ENCODE measurements at regions not wholly inside any gene's neighbourhood (a gene's known extent, or its start where the extent isn't known, plus 50 kb on each side); places are given as distances from the start of the nearest gene placed in this dataset.

GRCh38 chr4:64014647-64015046, 394.6 kb downstream of the TECRL start (continued):
- TF ChIP-seq, protein P1, sequence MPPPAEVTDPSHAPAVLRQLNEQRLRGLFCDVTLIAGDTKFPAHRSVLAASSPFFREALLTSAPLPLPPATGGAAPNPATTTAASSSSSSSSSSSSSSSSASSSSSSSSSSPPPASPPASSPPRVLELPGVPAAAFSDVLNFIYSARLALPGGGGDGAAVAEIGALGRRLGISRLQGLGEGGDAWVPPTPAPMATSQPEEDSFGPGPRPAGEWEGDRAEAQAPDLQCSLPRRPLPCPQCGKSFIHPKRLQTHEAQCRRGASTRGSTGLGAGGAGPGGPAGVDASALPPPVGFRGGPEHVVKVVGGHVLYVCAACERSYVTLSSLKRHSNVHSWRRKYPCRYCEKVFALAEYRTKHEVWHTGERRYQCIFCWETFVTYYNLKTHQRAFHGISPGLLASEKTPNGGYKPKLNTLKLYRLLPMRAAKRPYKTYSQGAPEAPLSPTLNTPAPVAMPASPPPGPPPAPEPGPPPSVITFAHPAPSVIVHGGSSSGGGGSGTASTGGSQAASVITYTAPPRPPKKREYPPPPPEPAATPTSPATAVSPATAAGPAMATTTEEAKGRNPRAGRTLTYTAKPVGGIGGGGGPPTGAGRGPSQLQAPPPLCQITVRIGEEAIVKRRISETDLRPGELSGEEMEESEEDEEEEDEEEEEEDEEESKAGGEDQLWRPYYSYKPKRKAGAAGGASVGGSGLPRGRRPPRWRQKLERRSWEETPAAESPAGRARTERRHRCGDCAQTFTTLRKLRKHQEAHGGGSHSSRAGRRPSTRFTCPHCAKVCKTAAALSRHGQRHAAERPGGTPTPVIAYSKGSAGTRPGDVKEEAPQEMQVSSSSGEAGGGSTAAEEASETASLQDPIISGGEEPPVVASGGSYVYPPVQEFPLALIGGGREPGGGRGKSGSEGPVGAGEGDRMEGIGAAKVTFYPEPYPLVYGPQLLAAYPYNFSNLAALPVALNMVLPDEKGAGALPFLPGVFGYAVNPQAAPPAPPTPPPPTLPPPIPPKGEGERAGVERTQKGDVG (CRISPR knock-in tag; IDR thresholded peaks at IDR 0.05) = no peak
- TF ChIP-seq WRNIP1 (IDR thresholded peaks at IDR 0.05; ENCODE audit: borderline replicate concordance, low read depth, low read length) = no peak
- no peak for TF ChIP-seq HCFC1 (IDR thresholded peaks at IDR 0.05; ENCODE audit: low read length)
- TF ChIP-seq E2F4 (IDR thresholded peaks at IDR 0.05; ENCODE audit: low read depth, low read length) = no peak
- TF ChIP-seq ATF7 (IDR thresholded peaks at IDR 0.05; ENCODE audit: low read depth) = no peak
- no peak for TF ChIP-seq ETV6 (conservative IDR thresholded peaks at IDR 0.05 in 1 of 2, IDR thresholded peaks at IDR 0.05 in 1 of 2; ENCODE audit: borderline replicate concordance in 1 of 2, low read depth in 1 of 2)
- no peak for TF ChIP-seq PRDM15 (CRISPR knock-in tag; IDR thresholded peaks at IDR 0.05)
- TF ChIP-seq MAX (IDR thresholded peaks at IDR 0.05; ENCODE audit: low read depth, low read length) = no peak
- TF ChIP-seq PML (IDR thresholded peaks at IDR 0.05; ENCODE audit: low read length) = no peak

Data from GM12878 (cell line).